Adrenal gland (tissue), 9 donors: ENCODE measurements at regions not wholly inside any gene's neighbourhood (a gene's known extent, or its start where the extent isn't known, plus 50 kb on each side); places are given as distances from the start of the nearest gene placed in this dataset.

ENCODE experiments used
- DNase-seq, 7 donors: peaks; one replicate each; pipeline ENCODE4 v3.0.0-alpha.2; 2019 to 2020
- H3K27ac ChIP-seq, 5 donors: fragments of 200-600 bp; sonication (generic) in 4 of 5; 1 replicate in 3 of 5; 2 replicates in 2 of 5; pipeline versions ENCODE4 v1.5.1 to v1.8.0; 2016 to 2020; ENCODE audit warnings: mild to moderate bottlenecking in 1 of 5
- H3K27me3 ChIP-seq: fragments of 200-600 bp; 2 replicates; pipeline ENCODE4 v1.8.0; 2021
- H3K36me3 ChIP-seq, 2 donors: fragments of 200-600 bp; replicated peaks in 1 of 2; 1 replicate in 1 of 2; 2 replicates in 1 of 2; pipeline versions ENCODE4 v1.5.1 to v1.8.0; 2018 to 2022
- H3K4me1 ChIP-seq, 2 donors: fragments of 200-600 bp; replicated peaks in 1 of 2; 1 replicate in 1 of 2; 2 replicates in 1 of 2; pipeline versions ENCODE4 v1.5.1 to v1.8.0; 2018 to 2021
- H3K4me3 ChIP-seq, 4 donors: fragments of 200-600 bp; sonication (generic) in 3 of 4; one replicate each; pipeline ENCODE4 v1.5.1; 2016 to 2018
- H3K9me3 ChIP-seq, 3 donors: fragments of 200-600 bp; sonication (generic) in 1 of 3; replicated peaks in 1 of 3; 1 replicate in 2 of 3; 2 replicates in 1 of 3; pipeline versions ENCODE4 v1.5.1 to v1.8.0; 2016 to 2021
- POLR2A ChIP-seq, 2 donors: fragments of 450-650 bp; IDR thresholded peaks; one replicate each; pipeline ENCODE4 v1.6.1; 2017; ENCODE audit warnings: antibody characterized with exemption in 2 of 2, mild to moderate bottlenecking in 2 of 2, moderate library complexity in 1 of 2
- WGBS, 4 donors: extraction: QIAGEN DNeasy Blood & Tissue Kit in 2 of 4; methylation state at CpG; one replicate each; pipeline versions ENCODE4 v1.1.5 to v1.1.7; 2013 to 2017; 5-methylcytosine and 5-hydroxymethylcytosine counted together
- intact Hi-C, 2 donors: fragments of 100-400 bp; cut with DNase I; formaldehyde crosslinking; loops; one replicate each; pipeline versions ENCODE4 v1.14.1 to v1.15.0; 2022 to 2023
- TF ChIP-seq, protein P1 (sequence below), 6 experiments: fragments of 450-650 bp in 4 of 6; fragments of 200-600 bp in 2 of 6; sonication (generic) in 1 of 6; IDR thresholded peaks; 1 replicate in 5 of 6; 2 replicates in 1 of 6; pipeline versions ENCODE4 v1.5.1 to v1.8.0; 2016 to 2021; ENCODE audit warnings: antibody characterized with exemption in 6 of 6, mild to moderate bottlenecking in 2 of 6, moderate library complexity in 1 of 6
- donor health status: healthy with polysubstance abuse.
- donor health status: Bipolar disorder and iron deficiency.
- donor health status: DM: yes; HTN: yes; CAD: no.
- donor health status: DM: no; HTN: no; CAD: no.
- donor health status: DM: no; HTN: no; CAD: no.

DNA sequence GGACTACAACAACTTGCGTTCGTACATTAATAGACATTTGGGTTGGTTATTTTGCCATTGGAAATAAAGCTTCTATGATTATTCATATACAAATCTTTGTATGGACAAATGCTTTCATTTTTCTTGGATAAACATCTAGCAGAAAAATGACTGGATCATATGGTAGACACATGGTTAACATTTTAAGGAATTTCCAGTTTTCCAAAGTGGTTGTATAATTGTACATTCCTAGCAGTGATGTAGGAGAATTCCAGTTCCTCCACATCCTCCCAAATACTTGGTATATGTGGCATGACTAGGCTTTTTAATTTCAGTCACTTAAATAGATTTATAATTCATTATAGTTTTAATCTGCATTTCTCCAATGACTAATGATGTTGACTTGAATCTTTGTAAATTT, 246.2 kb upstream of the NCAM1 start:
- H3K27me3 ChIP-seq = no peaks in the 10 kb centered on the region
- no peak for DNase-seq
- no peaks in the 10 kb centered on the region for H3K4me1 ChIP-seq
- H3K36me3 ChIP-seq = no peaks in the 10 kb centered on the region
- TF ChIP-seq, protein P1, sequence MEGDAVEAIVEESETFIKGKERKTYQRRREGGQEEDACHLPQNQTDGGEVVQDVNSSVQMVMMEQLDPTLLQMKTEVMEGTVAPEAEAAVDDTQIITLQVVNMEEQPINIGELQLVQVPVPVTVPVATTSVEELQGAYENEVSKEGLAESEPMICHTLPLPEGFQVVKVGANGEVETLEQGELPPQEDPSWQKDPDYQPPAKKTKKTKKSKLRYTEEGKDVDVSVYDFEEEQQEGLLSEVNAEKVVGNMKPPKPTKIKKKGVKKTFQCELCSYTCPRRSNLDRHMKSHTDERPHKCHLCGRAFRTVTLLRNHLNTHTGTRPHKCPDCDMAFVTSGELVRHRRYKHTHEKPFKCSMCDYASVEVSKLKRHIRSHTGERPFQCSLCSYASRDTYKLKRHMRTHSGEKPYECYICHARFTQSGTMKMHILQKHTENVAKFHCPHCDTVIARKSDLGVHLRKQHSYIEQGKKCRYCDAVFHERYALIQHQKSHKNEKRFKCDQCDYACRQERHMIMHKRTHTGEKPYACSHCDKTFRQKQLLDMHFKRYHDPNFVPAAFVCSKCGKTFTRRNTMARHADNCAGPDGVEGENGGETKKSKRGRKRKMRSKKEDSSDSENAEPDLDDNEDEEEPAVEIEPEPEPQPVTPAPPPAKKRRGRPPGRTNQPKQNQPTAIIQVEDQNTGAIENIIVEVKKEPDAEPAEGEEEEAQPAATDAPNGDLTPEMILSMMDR (IDR thresholded peaks at IDR 0.05) = no peak
- TF ChIP-seq POLR2A (IDR thresholded peaks at IDR 0.05) = no peak
- H3K4me3 ChIP-seq = no peak overlapping the region
- H3K9me3 ChIP-seq = no peaks in the 10 kb centered on the region
- intact Hi-C loops = no loop called here
- H3K27ac ChIP-seq = no peak overlapping the region
- 87 to 96% (median 92%) methylated on average over 2 of the region's 2 CpGs for WGBS, 4 donors

DNA sequence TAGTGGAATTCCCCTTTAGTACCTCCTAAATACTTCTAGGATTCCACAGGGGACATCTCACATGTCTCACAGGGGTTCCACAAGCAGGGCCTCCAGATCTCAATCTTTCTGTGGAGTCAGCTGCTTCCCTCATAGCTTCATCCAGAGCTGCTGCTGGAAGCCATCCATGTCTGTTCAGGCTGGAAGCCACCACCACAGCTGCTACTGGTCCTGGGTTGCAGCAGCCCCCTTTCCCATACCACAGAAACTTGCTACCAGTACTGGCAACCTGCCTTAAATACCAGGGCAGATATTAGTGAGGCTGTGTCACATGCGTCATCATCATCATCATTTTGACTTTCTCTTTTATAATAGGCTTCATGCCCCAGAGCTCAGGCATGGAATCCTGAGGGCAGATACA, 242.7 kb upstream of the NCAM1 start:
- H3K4me1 ChIP-seq = no peaks in the 10 kb centered on the region
- H3K4me3 ChIP-seq = no peak overlapping the region
- 0 to 100% (median 96%) methylated on average over 1 of the region's 1 CpG for WGBS, 4 donors
- H3K27ac ChIP-seq = no peak overlapping the region
- intact Hi-C loops = no loop called here
- no peaks in the 10 kb centered on the region for H3K36me3 ChIP-seq
- DNase-seq = no peak
- no peak for TF ChIP-seq POLR2A (IDR thresholded peaks at IDR 0.05)
- TF ChIP-seq, protein P1 (IDR thresholded peaks at IDR 0.05) = no peak
- H3K27me3 ChIP-seq = no peaks in the 10 kb centered on the region
- no peaks in the 10 kb centered on the region for H3K9me3 ChIP-seq

DNA sequence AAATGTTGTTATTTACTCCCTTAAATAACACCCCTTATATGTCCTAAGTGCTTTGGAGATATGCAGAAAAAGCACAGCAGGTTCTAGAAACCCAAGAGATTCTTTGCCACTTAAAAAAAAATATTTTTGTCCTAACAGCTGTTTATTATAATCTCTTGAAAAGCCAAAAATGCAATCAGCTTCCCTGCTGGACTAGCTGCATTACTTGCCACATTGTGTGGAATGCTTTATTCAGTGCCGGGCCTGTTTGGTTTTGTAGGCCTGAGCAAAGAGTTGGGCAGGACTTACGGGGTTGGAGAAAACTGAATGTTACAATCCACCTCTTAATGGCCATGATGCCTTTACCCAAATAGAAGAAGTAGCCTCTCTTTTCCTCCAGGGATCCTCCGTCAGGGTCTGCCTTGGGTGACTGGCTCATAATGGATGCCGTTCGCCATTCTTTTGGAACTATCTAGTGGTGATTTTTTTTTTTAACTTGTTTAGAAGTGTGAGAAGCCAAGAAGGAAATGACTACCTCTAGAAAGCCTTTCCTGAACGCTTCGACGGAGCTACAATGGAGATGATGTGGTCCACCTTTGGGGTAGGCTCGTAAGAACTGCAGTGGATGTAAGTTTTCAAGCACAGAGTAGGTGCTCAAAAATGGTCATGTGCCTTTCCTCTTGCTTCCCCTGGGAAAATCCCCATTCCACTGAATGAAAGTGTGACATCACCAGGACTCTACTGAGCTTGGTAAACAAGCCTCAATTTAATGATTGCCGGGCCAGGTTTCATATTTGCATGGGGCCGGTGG, 241.3 kb upstream of the NCAM1 start:
- no peak for DNase-seq
- Histone ChIP-seq H3K9me3 (no peaks in the 10 kb centered on the region), H3K36me3 (no peaks in the 10 kb centered on the region), H3K4me3 (no peak overlapping the region), H3K27me3 (no peaks in the 10 kb centered on the region), H3K27ac (no peak overlapping the region), H3K4me1 (no peaks in the 10 kb centered on the region)
- intact Hi-C loops = no loop called here
- 86 to 94% (median 90%) methylated on average over 11 of the region's 11 CpGs for WGBS, 4 donors
- TF ChIP-seq POLR2A (IDR thresholded peaks at IDR 0.05) = no peak
- TF ChIP-seq, protein P1 (IDR thresholded peaks at IDR 0.05) = no peak

DNA sequence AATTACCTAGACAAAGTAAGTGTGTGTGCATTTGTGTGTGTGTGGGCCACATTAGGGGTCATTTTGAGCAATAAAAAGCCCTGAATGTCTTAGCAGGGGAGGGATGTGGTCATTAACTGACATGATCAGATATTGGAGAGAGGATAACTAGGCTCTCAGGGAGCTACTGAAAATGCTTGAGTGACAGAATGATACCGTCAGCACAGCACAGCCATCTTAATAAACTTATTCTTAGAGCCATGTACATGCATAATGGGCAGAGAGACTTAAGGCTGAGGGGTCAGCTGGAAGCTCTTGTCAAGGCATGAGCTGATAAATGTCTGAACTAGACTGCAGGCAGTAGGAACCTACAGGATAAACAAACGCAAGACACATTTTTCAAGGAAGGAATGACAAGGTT, 239.1 kb upstream of the NCAM1 start:
- WGBS, 4 donors = 51 to 60% (median 56%) methylated on average over 2 of the region's 2 CpGs
- TF ChIP-seq, protein P1 (IDR thresholded peaks at IDR 0.05) = no peak
- no peak for TF ChIP-seq POLR2A (IDR thresholded peaks at IDR 0.05)
- Histone ChIP-seq H3K27ac (no peak overlapping the region), H3K36me3 (no peaks in the 10 kb centered on the region), H3K9me3 (no peaks in the 10 kb centered on the region), H3K4me1 (no peaks in the 10 kb centered on the region), H3K4me3 (no peak overlapping the region), H3K27me3 (no peaks in the 10 kb centered on the region)
- intact Hi-C loops = no loop called here
- DNase-seq = no peak
